ENCODE measurements at regions not wholly inside any gene's neighbourhood (a gene's known extent, or its start where the extent isn't known, plus 50 kb on each side); places are given as distances from the start of the nearest gene placed in this dataset.

- 53 to 58% methylated on average over 2 of the region's 2 CpGs for WGBS, 2 donors
- TF ChIP-seq, protein P1, sequence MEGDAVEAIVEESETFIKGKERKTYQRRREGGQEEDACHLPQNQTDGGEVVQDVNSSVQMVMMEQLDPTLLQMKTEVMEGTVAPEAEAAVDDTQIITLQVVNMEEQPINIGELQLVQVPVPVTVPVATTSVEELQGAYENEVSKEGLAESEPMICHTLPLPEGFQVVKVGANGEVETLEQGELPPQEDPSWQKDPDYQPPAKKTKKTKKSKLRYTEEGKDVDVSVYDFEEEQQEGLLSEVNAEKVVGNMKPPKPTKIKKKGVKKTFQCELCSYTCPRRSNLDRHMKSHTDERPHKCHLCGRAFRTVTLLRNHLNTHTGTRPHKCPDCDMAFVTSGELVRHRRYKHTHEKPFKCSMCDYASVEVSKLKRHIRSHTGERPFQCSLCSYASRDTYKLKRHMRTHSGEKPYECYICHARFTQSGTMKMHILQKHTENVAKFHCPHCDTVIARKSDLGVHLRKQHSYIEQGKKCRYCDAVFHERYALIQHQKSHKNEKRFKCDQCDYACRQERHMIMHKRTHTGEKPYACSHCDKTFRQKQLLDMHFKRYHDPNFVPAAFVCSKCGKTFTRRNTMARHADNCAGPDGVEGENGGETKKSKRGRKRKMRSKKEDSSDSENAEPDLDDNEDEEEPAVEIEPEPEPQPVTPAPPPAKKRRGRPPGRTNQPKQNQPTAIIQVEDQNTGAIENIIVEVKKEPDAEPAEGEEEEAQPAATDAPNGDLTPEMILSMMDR (IDR thresholded peaks at IDR 0.05) = no peak
- TF ChIP-seq POLR2A (IDR thresholded peaks at IDR 0.05) = no peak
- no peak for DNase-seq (ENCODE audit: low spot score in 2 of 2)
Measured at GRCh38 chr9:80873861-80874260, 815.5 kb downstream of the TLE1 start.

GRCh38 chr9:80871596-80871995 is 817.8 kb downstream of the TLE1 start:
- TF ChIP-seq, protein P1 (IDR thresholded peaks at IDR 0.05) = no peak
- no peak for TF ChIP-seq POLR2A (IDR thresholded peaks at IDR 0.05)
- DNase-seq (ENCODE audit: low spot score in 2 of 2) = no peak
- H3K4me3 ChIP-seq (ENCODE audit: low read depth, poor library complexity, severe bottlenecking) = no peak overlapping the region
- intact Hi-C loops (cut with DNase I; ENCODE audit: low total_unique reads) = no loop called here

More at GRCh38 chr9:80873861-80874260, 815.5 kb downstream of the TLE1 start:
- intact Hi-C loops (cut with DNase I; ENCODE audit: low total_unique reads) = no loop called here
- no peak overlapping the region for H3K4me3 ChIP-seq (ENCODE audit: low read depth, poor library complexity, severe bottlenecking)

- no peak for DNase-seq (ENCODE audit: low spot score in 2 of 2)
- intact Hi-C loops (cut with DNase I; ENCODE audit: low total_unique reads) = no loop called here
- TF ChIP-seq POLR2A (IDR thresholded peaks at IDR 0.05) = no peak
- TF ChIP-seq, protein P1 (IDR thresholded peaks at IDR 0.05) = no peak
- H3K4me3 ChIP-seq (ENCODE audit: low read depth, poor library complexity, severe bottlenecking) = no peak overlapping the region
Measured at GRCh38 chr9:80867731-80868130, 821.6 kb downstream of the TLE1 start.

DNA sequence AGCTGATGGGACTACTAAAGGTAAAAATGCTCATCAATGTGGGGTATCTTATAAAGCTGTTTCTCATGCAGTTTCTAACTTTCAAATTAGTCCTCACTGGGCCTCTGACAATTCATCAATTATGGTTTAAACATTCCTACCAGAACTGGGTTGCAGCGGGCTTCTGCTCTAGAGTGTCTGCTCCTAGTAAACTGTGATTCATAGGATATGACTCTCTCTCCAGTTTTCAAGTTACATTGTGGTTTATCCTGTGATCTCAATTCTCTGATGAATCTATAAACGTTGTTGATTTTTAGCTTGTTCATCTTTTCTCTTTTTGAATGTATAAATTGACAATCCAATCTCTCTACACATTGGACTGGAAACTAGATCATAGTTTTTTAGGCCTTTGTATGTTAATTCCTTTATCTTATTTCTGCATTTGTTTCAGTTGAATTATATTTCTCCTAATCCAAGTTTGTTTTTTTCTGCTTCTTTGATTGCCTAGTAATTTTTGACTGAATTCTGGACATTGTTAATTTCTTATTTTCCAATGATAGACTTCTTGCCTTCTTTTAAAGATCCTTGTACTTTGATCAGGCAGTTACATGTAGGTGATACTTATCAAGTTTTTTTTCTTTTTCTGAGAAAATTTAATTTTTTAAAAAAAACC is 822.6 kb downstream of the TLE1 start:
- intact Hi-C loops (cut with DNase I; ENCODE audit: low total_unique reads) = no loop called here
- 84 to 86% methylated on average over 2 of the region's 2 CpGs for WGBS, 2 donors
- no peak for DNase-seq (ENCODE audit: low spot score in 2 of 2)
- no peak overlapping the region for H3K4me3 ChIP-seq (ENCODE audit: low read depth, poor library complexity, severe bottlenecking)
- TF ChIP-seq, protein P1 (IDR thresholded peaks at IDR 0.05) = no peak
- no peak for TF ChIP-seq POLR2A (IDR thresholded peaks at IDR 0.05)

- no peak for DNase-seq (ENCODE audit: low spot score in 2 of 2)
- H3K4me3 ChIP-seq (ENCODE audit: low read depth, poor library complexity, severe bottlenecking) = no peak overlapping the region
- TF ChIP-seq POLR2A (IDR thresholded peaks at IDR 0.05) = no peak
- TF ChIP-seq, protein P1 (IDR thresholded peaks at IDR 0.05) = no peak
- intact Hi-C loops (cut with DNase I; ENCODE audit: low total_unique reads) = no loop called here
Measured at GRCh38 chr9:80866121-80866520, 823.2 kb downstream of the TLE1 start.

DNA sequence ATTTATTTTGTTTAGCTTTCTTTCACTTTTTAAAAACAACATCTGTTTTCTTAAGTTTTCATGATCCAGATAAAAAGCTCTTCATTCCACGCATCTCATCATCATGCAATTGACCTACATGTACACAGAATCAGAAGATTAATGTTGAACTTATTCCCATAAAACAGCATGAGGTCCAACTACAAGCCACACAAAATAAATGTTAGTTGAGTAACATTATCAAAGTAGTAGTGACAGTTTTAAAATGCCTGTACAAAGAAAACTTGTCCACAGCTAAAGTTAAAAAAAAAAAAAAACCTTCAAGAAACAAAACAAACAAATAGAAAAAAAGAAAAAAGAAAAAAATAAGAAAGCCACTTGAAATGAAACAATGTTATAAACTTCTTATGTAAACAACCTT is 846.3 kb downstream of the TLE1 start:
- WGBS, 2 donors = 49 to 57% methylated on average over 1 of the region's 1 CpG
- no peak for DNase-seq (ENCODE audit: low spot score in 2 of 2)
- intact Hi-C loops (cut with DNase I; ENCODE audit: low total_unique reads) = no loop called here
- no peak overlapping the region for H3K4me3 ChIP-seq (ENCODE audit: low read depth, poor library complexity, severe bottlenecking)
- no peak for TF ChIP-seq POLR2A (IDR thresholded peaks at IDR 0.05)
- TF ChIP-seq, protein P1 (IDR thresholded peaks at IDR 0.05) = no peak
